Kidney tubule cell (primary cell): ENCODE measurements at regions not wholly inside any gene's neighbourhood (a gene's known extent, or its start where the extent isn't known, plus 50 kb on each side); places are given as distances from the start of the nearest gene placed in this dataset.

Source experiments
- DNase-seq: peaks from one replicate; pipeline ENCODE4 v3.0.0-alpha.2; 2018; ENCODE audit warnings: low spot score

DNA sequence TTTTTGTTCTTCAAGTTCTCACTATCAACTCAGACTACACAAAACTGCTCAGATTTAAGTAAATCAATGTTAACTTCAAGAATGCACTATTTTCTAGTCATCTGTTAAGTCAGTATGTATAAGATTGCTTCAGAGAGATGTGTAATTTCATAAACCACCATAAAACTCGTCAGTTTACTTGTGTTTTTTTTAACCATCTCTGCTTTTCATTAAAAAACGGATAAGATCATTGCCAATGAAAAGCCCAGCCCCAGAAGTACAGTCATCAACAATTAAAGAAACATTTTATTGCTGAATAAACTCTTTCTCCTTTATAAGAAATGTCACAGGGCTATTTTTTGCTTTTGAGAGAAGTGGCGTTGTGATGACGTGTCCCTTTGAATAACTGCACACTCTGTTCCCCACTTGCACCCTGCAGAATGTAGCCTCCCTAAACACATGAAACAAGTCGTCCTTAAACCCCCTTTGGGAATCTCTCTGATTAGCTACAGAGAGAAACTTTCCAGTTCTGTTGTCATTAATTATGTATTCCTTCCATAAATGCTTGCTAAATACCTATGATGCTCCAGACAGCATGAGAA is 202.7 kb upstream of the FOXD3 start:
- DNase-seq = no peak

DNA sequence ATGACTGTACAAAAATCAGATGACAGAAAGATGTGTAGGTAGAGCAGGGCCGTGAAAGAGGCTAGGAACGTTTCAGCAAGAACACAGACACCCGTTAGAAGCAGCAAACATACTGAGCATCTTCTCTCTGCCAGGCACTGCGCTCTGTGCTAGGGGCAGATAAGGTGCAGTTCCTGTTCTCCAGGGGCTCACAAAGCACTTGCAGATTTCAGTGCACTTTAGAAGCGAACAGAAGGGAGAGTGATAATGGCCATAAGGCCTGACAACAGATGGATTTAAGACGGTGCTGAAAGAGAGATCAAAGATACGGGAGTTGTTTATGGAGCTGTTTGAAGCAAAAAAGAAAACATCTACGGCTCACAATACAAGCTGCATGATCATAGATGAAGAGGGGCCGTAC is 200.3 kb upstream of the FOXD3 start:
- DNase-seq = no peak

DNA sequence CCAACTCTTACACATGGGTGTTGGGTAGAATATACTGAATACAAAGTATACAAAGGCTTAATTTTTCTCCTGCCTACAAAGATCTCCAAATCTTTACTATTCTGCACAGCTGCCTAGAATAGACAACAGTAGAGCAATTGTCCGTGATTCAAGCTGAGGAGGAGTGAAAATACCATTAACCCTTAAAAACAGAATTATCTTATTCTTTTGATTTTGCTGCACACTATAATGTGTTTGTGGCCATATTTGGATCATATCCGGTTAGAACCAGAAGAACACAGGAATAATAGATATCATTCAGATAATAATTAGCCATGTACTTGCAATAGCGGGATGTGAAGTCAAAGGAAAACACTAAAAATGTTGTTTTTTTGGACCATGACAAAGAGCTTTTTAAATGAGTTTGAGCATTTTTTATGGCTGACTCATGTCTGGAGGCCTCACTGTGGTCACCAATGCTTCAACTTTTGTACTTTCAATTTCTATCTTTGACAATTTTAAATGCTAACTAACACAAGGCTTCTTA is 197.6 kb upstream of the FOXD3 start:
- DNase-seq = peak; percentile 88

DNA sequence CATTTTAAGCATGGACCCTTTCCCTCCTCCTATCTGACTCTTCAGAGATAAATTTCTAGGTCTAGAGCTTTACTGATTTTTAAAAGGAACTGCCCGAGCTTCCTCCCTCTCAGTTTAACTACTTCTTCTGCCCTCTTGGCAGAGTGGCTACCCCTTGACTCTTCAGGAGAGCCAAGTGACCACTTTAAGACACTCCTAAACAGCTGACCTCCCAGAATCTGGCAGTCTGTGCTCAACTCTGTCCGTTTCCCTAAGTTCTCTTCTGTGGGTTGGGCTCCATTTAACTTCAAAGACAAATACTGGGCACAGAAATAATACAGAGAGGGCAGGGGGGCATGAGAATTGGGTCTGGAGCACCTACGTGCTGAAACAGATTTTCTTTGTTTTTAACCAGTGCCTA is 196.3 kb upstream of the FOXD3 start:
- no peak for DNase-seq

DNA sequence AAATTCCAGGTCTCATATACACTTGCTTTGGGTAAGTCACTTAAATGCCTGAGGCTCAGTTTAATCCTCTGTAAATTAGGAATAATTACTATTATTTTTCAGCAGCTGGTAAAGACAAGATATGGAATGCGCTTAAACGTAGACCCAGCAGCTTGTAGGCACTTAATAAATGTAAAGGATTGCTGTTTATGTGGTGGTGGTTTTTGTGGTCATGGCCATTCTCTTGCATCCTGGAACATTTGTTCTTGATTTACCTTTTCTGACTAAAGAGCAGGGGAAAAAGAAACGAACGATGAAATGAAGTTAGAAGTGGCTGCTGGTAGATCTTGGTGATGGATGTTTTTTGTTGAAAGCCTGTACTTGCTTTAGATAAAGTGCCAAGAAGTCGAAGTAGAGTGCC is 195.0 kb upstream of the FOXD3 start:
- DNase-seq = no peak

DNA sequence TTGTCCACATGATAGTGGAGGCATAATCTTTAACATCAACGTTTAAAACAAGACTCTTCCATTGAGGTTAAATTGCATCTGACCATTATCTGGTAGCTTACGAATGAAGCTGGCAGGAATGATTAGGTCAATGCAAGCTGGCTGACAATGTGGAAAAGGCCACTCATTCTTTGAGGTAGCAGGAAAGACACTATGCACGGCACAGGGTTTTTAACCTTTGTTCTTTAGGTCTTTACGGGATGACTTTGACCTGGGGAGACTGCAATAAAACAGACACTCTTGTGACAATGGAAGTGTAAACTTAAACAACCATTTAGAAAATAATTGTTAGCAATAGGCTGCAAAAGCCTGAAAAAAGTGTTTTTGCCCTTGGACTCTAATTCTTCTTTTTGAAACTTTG is 193.8 kb upstream of the FOXD3 start:
- no peak for DNase-seq

DNA sequence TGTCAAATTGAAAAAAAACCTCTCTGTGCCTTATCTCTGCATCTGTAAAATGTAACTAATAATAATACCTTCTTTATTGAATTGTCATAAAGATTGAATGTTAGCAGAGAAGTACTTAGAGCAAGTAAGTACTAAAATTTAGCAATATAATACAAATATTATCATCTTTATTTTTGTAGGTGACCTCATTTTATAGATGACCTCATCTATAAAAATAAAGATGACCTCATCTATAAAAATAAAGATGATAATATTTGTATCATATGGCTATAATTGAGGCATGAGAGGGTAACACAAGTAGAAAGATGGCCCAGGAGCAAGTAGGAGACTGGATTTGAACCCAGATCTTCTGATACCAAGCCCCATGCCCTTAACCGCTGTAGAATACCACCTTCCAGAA is 193.2 kb upstream of the FOXD3 start:
- DNase-seq = no peak

DNA sequence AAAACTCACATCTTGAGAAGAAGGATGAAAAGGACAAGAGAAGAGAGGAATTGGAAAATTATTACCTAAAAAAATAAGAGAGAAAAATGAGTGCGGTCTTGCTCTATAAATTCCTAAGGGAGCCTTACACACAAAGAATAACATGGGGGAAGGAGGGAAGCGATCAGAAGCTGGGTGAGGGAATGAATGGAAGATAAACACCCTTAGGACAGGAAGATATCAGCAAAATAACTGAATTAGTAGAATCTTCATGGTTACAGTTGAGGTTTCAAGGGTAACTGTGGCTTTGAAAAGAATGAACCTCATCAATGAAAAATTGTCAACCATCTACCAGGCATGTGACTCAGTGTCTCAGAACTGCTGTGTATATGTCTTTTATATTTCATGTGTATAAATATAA is 192.5 kb upstream of the FOXD3 start:
- no peak for DNase-seq

DNA sequence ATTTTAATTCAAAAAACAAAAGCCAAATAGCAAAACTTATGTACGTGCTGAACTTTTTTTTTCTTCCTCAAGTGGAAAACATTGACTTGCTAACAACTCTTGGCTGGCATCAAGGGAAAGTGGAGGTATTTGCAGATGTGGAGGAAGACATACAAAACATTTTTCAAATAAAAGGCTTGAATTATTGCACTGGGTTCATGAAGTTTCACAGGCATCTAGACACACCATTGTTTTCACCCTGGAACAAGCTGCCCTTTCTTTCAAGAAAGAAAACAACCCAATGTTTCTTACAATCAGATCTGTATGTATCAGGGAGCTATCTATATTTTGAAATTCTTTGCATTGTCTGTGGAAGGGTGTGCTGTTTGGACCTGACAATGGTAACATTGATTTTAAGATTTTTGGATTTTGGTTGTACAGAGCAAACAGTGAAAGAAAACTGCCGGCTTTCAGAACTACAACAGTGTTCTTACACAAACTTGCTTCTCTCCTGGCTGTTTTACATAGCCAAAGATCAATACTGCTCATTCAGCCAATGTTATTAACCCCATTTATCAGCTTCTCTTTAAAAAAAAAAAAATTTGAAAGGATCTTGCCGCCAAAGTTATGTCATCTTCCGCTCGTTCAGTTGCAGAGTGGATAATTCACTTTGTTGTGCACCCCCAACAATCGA is 187.7 kb upstream of the FOXD3 start:
- DNase-seq = no peak

DNA sequence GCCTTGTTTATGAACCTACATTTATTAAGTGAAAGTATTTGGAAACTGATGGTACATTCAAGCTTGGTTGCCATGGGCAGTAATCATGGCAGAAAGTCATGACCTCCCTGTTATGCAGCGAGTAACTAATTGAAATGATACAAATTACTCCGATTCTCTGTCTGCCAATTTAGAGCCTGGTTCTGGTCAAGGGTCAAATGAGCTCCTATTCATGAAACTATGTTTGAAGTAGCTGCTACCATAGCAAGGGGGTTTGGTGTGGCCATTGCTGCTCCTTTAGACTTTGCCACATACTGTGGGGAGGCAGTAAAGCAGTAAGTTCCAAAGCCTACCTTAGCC is 187.2 kb upstream of the FOXD3 start:
- DNase-seq = no peak

DNA sequence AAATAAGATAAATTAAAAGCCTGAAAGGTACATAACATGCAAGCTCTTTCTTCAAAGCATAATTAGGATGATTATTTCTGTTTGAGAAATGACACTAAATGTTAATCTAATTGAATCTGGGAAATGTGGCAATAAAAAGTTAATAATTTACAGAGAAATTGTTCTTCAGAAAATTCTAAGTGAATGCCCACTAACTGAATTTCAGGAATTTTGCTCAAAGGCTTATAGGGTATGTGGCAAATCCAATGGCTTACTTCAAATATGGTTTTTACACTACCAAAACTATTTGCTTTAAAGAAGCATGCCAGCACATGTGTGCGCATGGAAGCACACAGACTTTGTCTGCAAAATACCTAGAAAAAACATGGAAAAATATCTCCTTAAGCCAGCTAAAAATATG is 186.6 kb upstream of the FOXD3 start:
- DNase-seq = no peak

DNA sequence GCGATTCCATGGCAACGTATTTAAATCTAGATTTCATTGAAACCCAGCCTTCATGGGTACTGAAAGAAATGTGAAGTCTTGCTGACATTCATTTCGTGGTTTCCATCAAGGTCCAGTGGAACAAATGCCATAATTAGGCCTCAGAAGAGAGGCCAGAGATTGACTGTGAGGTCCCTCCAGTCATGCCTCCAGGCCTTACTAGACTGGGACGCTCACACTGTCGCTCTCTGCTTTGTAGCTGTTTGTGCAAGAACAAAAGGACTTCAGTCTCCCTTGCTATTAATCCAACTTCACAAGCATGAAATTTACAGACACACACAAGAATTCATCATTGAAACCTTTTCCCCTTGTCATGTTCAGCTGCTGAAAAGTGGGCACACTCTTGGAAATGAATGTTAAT is 180.4 kb upstream of the FOXD3 start:
- no peak for DNase-seq

DNA sequence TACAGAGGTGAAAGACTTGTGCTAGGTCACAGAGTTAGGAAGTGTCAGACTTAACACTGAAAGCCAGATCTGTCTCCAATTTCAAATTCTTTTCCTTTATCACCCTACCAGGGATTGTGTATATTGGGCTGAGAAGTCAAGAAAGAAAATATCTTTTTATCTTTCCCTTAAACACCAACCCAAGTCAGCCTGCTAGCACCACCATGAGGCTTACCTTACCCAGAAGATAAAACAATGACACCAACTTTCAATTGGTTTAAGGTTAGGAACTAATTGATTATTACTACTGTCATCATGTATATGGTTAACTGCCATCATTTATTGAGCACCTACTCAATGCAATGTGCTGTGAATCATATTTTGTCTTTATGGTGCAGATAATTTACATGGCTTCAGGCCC is 178.9 kb upstream of the FOXD3 start:
- no peak for DNase-seq

DNA sequence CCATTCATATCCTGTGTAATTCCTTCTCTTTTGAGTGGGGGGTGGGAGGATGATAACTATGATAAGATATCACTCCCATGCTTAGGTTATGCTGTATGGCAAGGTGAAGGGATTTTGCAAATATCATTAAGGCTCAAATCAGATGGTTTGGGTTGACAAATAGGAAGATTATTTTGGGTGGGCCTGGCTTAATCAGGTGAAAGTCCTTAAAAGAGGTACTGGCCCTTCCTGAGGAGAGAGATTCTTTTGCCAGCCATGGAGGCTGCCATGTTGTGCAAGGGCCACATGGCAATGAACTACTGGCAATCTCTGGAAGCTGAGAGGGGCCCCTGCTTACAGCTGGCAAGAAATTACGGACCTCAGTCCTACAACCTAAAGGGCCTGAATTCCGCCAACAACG is 174.6 kb upstream of the FOXD3 start:
- DNase-seq = no peak

DNA sequence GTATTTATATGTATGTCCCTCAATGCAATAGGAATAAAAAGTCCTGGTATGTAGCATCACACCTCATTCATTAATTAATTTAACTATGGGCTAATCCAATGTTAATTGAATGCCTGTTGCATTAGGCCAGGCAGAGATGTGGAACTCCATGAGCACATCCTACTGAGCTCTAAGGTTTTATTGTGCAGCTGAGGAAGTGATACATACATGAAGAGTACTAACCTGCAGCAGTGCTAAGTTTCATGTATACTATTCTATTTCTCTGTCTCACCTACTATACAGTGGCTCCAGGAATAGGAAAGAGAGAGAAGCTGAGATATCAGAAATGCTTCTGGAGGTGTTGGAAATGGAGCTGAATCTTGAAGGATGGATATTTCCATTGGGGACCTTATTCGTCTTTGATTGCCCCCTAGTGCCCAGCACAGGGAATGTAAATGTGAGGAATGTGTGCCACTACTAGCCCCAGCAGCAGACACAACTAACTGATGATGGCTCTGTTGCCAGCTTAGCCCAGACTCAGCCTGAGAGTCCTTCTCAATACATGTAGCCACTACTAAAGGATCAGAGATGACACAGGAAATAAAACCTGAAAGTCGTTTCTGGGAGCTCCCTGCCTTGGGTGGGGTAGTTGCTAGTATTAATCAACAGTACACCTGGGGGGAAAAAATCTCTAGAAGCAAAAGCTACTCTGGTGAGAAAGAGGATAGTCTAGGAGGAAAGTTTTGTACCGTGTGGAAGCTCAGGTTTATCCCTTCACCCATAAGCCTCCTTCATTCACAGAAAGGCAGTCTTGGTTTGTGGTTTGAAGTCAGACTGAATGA is 173.3 kb upstream of the FOXD3 start:
- peak; percentile 51 for DNase-seq

DNA sequence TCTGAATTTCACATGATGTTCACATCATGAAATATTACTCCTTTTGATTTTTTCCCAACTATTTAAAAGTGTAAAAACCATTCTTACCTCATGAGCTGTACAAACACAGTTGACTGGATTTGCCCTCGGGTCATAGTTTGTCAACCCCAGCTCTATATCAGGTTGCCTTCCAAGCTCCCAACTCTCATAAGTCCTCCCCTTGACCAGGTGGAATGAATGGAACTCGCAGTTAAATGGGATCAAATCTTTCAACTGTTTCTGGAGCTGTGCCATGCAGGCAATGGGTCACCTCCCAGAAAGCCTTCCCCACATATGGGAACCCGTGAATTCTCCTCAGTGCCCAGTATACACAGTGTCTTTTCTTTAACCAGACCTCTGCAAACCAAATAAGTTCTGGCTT is 169.8 kb upstream of the FOXD3 start:
- DNase-seq = peak; percentile 17

DNA sequence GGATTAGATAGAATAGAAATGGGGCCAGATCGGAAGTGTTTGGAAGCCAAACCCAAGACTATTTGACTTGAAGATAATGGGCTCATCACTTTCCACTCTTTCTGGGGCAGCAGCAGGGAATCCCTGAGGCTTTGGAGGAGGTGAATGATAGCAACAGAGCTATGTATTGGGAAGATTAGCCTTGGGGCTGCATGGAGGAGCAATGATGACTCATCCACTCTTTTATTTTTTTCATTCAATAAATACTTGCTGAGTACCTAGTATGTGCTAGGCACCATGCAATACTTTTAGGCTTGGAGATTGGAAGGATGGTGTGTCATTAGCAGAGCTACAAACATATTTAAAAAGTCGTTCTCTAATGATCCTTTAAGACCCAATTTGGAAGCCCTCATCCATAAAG is 166.9 kb upstream of the FOXD3 start:
- DNase-seq = no peak

DNA sequence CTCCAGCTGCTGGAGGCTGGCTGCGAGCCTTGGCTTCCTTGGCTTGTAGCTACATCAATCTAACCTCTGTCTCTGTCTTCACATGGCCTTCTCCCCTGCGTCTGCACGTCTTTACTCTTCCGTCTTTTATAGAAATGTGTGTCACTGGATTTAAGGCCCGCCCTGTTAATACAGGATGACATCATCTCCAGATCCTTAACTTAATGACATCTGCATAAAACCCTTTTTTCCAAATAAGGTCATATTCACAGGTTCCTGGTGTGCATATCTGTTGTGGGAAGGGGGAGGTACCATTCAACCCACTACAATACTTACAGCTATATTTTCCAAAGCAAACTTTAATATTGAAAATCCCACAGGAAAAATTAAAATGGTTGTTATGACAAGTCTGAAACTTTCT is 165.3 kb upstream of the FOXD3 start:
- no peak for DNase-seq

DNA sequence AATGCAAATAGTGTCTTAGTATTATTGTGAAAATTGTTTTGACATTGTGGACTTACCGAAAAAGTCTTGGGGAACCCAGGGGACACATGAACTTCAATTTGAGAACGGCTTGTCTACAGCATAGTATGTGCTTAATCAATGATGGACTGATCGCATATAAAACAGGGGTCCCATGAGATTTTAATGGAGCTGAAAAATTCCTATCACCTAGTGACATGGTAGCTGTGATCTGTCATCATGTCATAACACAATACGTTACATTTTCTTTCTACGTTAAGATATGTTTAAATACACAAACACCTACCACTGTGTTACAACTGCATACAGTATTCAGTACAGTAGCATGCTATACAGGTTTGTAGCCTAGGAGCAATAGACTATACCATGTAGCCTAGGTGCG is 153.3 kb upstream of the FOXD3 start:
- no peak for DNase-seq

DNA sequence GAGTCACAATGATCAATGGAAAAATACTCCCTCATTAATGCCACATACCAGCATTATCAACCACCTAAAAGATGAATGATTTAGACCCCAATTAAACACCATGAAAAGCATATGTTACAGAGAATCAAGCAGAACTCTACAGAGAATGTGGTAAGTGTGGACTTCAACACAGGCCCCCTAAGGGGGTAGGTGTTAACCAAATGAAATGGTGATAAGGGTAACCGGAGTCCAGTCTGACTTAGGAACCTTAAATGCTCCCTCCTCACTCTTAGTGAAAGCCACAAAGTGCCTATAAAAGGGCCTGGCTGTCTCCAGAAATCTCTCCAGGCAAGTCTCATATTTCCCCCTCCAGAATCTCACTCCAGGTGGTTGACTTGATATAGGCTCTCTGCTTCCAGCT is 149.2 kb upstream of the FOXD3 start:
- no peak for DNase-seq

DNA sequence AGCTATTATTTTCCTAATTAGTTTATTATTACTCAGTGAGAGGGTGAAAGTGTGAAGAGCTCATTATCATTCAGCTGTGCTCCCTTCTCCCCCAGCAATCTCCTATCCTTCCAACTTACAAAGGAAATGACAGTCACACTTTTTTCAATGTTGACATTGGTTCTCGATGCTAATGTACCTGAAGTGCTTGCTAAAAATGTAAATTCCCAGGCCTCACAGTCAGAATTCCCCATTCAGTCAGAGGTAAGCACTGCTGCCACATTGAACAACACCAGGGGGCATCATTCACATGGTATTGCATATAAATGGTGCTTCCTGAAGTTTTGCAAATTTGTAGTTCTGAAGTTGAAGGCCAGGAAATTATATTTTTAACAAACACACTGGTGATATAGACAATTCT is 132.7 kb upstream of the FOXD3 start:
- DNase-seq = no peak

DNA sequence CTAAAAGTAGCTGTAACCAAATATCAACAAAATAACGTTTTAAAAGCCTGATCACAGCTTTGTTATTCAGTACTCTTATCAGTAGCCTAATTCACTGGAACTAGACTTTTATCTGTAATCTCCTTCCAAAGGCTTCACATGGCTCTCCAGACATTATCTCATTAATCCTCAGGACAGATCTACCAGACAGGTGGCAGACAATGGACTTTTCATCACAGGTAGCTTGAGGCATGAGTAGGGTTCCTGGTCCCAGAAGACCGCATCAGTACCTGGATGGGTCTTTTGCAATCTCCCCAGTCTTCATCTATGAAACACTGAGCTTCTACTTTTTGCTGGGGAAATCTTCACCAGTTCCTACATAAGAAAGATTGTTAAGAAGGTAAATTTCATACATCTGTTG is 132.2 kb upstream of the FOXD3 start:
- DNase-seq = no peak

DNA sequence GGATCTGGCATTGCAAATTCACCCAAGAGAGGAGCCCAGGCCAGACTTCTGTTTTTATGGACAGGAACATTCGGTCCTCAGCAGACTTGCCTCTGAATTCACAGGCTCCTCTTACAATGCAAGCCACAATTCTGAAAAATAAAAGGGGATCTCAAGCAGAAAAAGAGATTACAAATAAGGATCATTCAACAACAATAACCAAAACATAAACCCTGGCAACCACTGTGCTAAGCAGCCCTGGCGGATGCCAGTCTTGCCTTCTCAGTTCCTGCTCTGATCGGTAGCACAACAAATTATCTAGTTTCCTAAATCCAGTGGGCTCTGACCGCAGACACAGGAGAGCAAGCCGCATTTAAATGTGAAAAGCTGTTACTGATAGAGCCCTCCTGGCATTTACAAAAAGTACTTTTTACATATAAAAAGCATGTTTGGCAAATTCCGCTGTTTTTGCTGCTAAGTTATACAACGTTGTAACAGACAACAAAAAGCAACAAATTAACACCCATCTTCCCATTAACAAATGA is 123.4 kb upstream of the FOXD3 start:
- no peak for DNase-seq
